Lung (tissue), 11 donors: ENCODE measurements at regions not wholly inside any gene's neighbourhood (a gene's known extent, or its start where the extent isn't known, plus 50 kb on each side); places are given as distances from the start of the nearest gene placed in this dataset.

Experiments
- ATAC-seq: fragments of 200-7000 bp; cut with Tn5 transposase; one replicate; pipeline ENCODE4 v1.9.1; 2020; ENCODE audit warnings: moderate number of reproducible peaks; ENCODE audit not compliant: insufficient read depth, low FRiP score
- DNase-seq, 3 donors: peaks; one replicate each; pipeline ENCODE4 v3.0.0-alpha.2; 2013 to 2017
- H3K27ac ChIP-seq, 2 donors: one replicate each; pipeline ENCODE4 v1.5.1; 2013; ENCODE audit warnings: mild to moderate bottlenecking in 2 of 2, moderate library complexity in 2 of 2, control low read depth in 1 of 2, inconsistent platforms in 1 of 2, low read depth in 1 of 2, low read length in 1 of 2
- H3K27me3 ChIP-seq, 3 donors: one replicate each; pipeline ENCODE4 v1.5.1; 2013; ENCODE audit warnings: low read length in 2 of 3; ENCODE audit not compliant: control insufficient read depth in 3 of 3, insufficient read depth in 3 of 3
- H3K36me3 ChIP-seq, 4 donors: one replicate each; pipeline ENCODE4 v1.5.1; 2013; ENCODE audit warnings: low read length in 4 of 4, mild to moderate bottlenecking in 1 of 4, moderate library complexity in 1 of 4; ENCODE audit not compliant: control insufficient read depth in 4 of 4, insufficient read depth in 4 of 4
- H3K4me1 ChIP-seq, 5 donors: one replicate each; pipeline ENCODE4 v1.5.1; 2013; ENCODE audit warnings: low read length in 5 of 5, mild to moderate bottlenecking in 2 of 5, moderate library complexity in 1 of 5; ENCODE audit not compliant: control insufficient read depth in 5 of 5, insufficient read depth in 5 of 5
- H3K4me3 ChIP-seq: one replicate; pipeline ENCODE4 v1.5.1; 2013; ENCODE audit warnings: mild to moderate bottlenecking, control low read depth, moderate library complexity
- H3K9ac ChIP-seq, 2 donors: one replicate each; pipeline ENCODE4 v1.5.1; 2013; ENCODE audit warnings: low read length in 2 of 2, control low read depth in 1 of 2; ENCODE audit not compliant: insufficient read depth in 1 of 2
- H3K9me3 ChIP-seq, 4 donors: one replicate each; pipeline ENCODE4 v1.5.1; 2013; ENCODE audit warnings: low read length in 3 of 4, mild to moderate bottlenecking in 1 of 4, moderate library complexity in 1 of 4; ENCODE audit not compliant: control insufficient read depth in 4 of 4, insufficient read depth in 3 of 4
- WGBS, 2 donors: extraction: QIAGEN DNeasy Blood & Tissue Kit; methylation state at CpG; one replicate each; pipeline ENCODE4 v1.1.7; 2013; 5-methylcytosine and 5-hydroxymethylcytosine counted together
- TF ChIP-seq, protein P1 (sequence below): IDR thresholded peaks from 2 replicates; pipeline ENCODE4 v1.5.1; 2012; ENCODE audit warnings: mild to moderate bottlenecking; ENCODE audit errors: control extremely low read depth, extremely low read depth
- donor health status: control.
- donor health status: control.
- donor health status: Bipolar disorder and iron deficiency.
- donor health status: healthy.
- donor health status: DM: yes; HTN: yes; CAD: no.

- Histone ChIP-seq H3K4me3 (no peak overlapping the region), H3K9me3 (peaks cover 0 to 4% (median 0%) of the 10 kb centered on the region in 4 donors), H3K36me3 (no peaks in the 10 kb centered on the region), H3K4me1 (peaks cover 0 to 5% (median 0%) of the 10 kb centered on the region in 5 donors), H3K27ac (no peak overlapping the region), H3K27me3 (no peaks in the 10 kb centered on the region), H3K9ac (no peak overlapping the region)
- TF ChIP-seq, protein P1, sequence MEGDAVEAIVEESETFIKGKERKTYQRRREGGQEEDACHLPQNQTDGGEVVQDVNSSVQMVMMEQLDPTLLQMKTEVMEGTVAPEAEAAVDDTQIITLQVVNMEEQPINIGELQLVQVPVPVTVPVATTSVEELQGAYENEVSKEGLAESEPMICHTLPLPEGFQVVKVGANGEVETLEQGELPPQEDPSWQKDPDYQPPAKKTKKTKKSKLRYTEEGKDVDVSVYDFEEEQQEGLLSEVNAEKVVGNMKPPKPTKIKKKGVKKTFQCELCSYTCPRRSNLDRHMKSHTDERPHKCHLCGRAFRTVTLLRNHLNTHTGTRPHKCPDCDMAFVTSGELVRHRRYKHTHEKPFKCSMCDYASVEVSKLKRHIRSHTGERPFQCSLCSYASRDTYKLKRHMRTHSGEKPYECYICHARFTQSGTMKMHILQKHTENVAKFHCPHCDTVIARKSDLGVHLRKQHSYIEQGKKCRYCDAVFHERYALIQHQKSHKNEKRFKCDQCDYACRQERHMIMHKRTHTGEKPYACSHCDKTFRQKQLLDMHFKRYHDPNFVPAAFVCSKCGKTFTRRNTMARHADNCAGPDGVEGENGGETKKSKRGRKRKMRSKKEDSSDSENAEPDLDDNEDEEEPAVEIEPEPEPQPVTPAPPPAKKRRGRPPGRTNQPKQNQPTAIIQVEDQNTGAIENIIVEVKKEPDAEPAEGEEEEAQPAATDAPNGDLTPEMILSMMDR: no peak
- peak; percentile 16 to 53 (median 47) for DNase-seq
- ATAC-seq: no peak
- 62 to 71% methylated on average over 12 of the region's 12 CpGs for WGBS, 2 donors
Measured at GRCh38 chr2:4745056-4745991, 946.9 kb upstream of the SOX11 start.

- Histone ChIP-seq H3K36me3 (no peaks in the 10 kb centered on the region), H3K4me1 (no peaks in the 10 kb centered on the region), H3K9ac (no peak overlapping the region), H3K4me3 (no peak overlapping the region), H3K27me3 (no peaks in the 10 kb centered on the region), H3K9me3 (peaks cover 0 to 3% (median 0%) of the 10 kb centered on the region in 4 donors), H3K27ac (no peak overlapping the region)
- TF ChIP-seq, protein P1: no peak
- ATAC-seq (no peak), DNase-seq (peak in 1 of 3 donors; percentile 40)
- 81 to 83% methylated on average over 4 of the region's 4 CpGs for WGBS, 2 donors
Measured at GRCh38 chr2:4753721-4754120, 938.5 kb upstream of the SOX11 start.

GRCh38 chr2:4762951-4763376 is 929.2 kb upstream of the SOX11 start:
- no peak for ATAC-seq
- 7 to 13% methylated on average over 4 of the region's 4 CpGs for WGBS, 2 donors
- Histone ChIP-seq H3K27me3 (no peaks in the 10 kb centered on the region), H3K9ac (no peak overlapping the region), H3K9me3 (peaks cover 0 to 2% (median 0%) of the 10 kb centered on the region in 4 donors), H3K36me3 (no peaks in the 10 kb centered on the region), H3K27ac (no peak overlapping the region), H3K4me3 (no peak overlapping the region), H3K4me1 (peaks cover 0 to 13% (median 0%) of the 10 kb centered on the region in 5 donors)
- DNase-seq: peak; percentile 85 to 96 (median 95)
- TF ChIP-seq, protein P1: no peak
